ENCODE measurements at regions not wholly inside any gene's neighbourhood (a gene's known extent, or its start where the extent isn't known, plus 50 kb on each side); places are given as distances from the start of the nearest gene placed in this dataset.

DNA sequence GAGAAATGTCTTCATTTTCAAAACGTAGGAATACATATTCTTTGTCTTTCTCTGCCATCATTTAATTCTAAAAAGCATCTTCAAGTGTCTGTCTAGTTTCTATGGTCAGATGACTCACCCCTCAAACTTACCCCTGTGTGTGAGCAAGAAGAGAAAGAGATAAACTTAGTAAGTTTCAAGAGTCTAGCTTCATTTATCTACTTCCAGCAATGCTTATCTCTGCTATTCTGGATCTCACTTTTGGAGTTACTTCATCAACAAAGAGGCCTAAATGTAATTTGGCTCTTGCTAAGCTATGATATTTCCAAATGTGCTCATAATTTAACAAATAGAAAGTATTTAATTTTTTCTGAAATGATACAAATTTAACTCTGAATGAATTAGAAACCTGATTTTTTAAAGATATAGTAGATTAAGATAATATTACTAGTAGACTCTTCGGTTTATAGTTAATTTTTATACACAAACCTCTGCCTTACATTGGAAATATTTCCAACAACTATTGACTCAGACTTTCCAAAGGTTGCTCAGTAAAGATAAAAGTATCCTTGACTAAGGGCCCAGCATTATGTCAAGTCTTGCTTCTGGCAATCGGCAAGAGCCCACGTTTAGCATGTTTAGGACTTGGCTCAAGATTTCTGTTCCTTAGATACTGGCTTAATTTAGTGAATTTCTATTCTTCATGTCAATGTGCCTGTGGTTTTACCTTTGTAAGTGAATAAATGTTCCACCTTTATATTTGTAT lies 1511.0 kb upstream of the SLC10A2 start:
- TF ChIP-seq, protein P1, sequence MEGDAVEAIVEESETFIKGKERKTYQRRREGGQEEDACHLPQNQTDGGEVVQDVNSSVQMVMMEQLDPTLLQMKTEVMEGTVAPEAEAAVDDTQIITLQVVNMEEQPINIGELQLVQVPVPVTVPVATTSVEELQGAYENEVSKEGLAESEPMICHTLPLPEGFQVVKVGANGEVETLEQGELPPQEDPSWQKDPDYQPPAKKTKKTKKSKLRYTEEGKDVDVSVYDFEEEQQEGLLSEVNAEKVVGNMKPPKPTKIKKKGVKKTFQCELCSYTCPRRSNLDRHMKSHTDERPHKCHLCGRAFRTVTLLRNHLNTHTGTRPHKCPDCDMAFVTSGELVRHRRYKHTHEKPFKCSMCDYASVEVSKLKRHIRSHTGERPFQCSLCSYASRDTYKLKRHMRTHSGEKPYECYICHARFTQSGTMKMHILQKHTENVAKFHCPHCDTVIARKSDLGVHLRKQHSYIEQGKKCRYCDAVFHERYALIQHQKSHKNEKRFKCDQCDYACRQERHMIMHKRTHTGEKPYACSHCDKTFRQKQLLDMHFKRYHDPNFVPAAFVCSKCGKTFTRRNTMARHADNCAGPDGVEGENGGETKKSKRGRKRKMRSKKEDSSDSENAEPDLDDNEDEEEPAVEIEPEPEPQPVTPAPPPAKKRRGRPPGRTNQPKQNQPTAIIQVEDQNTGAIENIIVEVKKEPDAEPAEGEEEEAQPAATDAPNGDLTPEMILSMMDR (IDR thresholded peaks at IDR 0.05), result no peak
- TF ChIP-seq POLR2AphosphoS5 (IDR thresholded peaks at IDR 0.05), result no peak
- no peak for TF ChIP-seq EP300 (IDR thresholded peaks at IDR 0.05)

Data from esophagus muscularis mucosa (tissue), 4 donors.